ENCODE measurements at regions not wholly inside any gene's neighbourhood (a gene's known extent, or its start where the extent isn't known, plus 50 kb on each side); places are given as distances from the start of the nearest gene placed in this dataset.
"Not testable (repeated sequence)": the region's sequence is repeated elsewhere in the genome, so short reads cannot be mapped to it uniquely, and the experiment has no call there.

GRCh38 chr1:2851918-2852317 is 50.4 kb upstream of the TTC34 start:
- not testable (repeated sequence) for DNase-seq (ENCODE audit: low read depth)

GRCh38 chr1:2853711-2854110 is 52.2 kb upstream of the TTC34 start:
- no peak for DNase-seq (ENCODE audit: low read depth)

- no peak for DNase-seq (ENCODE audit: low read depth)
Observed at GRCh38 chr1:2854151-2854550, 52.7 kb upstream of the TTC34 start.

GRCh38 chr1:2854611-2855010 is 53.1 kb upstream of the TTC34 start:
- DNase-seq (ENCODE audit: low read depth) = no peak

GRCh38 chr1:2855206-2856065 is 53.9 kb upstream of the TTC34 start:
- no peak for DNase-seq (ENCODE audit: low read depth)

- DNase-seq (ENCODE audit: low read depth) = no peak
Observed at GRCh38 chr1:2856066-2856390, 54.5 kb upstream of the TTC34 start.

GRCh38 chr1:2856676-2857375 is 55.3 kb upstream of the TTC34 start:
- DNase-seq (ENCODE audit: low read depth) = no peak

- DNase-seq (ENCODE audit: low read depth) = no peak
Observed at GRCh38 chr1:2857521-2857920, 56.0 kb upstream of the TTC34 start.

- no peak for DNase-seq (ENCODE audit: low read depth)
Observed at GRCh38 chr1:2858676-2859075, 57.2 kb upstream of the TTC34 start.

GRCh38 chr1:2859219-2859880 is 57.9 kb upstream of the TTC34 start:
- no peak for DNase-seq (ENCODE audit: low read depth)

- no peak for DNase-seq (ENCODE audit: low read depth)
Observed at GRCh38 chr1:2859881-2860430, 58.5 kb upstream of the TTC34 start.

GRCh38 chr1:2860476-2861142 is 59.1 kb upstream of the TTC34 start:
- DNase-seq (ENCODE audit: low read depth) = no peak

GRCh38 chr1:2861143-2861987 is 59.9 kb upstream of the TTC34 start:
- no peak for DNase-seq (ENCODE audit: low read depth)

GRCh38 chr1:2861988-2862813 is 60.7 kb upstream of the TTC34 start:
- DNase-seq (ENCODE audit: low read depth) = no peak

- DNase-seq (ENCODE audit: low read depth) = no peak
Observed at GRCh38 chr1:2862814-2863647, 61.5 kb upstream of the TTC34 start.

- no peak for DNase-seq (ENCODE audit: low read depth)
Observed at GRCh38 chr1:2863648-2863963, 62.1 kb upstream of the TTC34 start.

GRCh38 chr1:2864203-2864905 is 62.9 kb upstream of the TTC34 start:
- DNase-seq (ENCODE audit: low read depth) = no peak

- DNase-seq (ENCODE audit: low read depth) = no peak
Observed at GRCh38 chr1:2865000-2865399, 63.5 kb upstream of the TTC34 start.
